ENCODE measurements at regions not wholly inside any gene's neighbourhood (a gene's known extent, or its start where the extent isn't known, plus 50 kb on each side); places are given as distances from the start of the nearest gene placed in this dataset.

DNA sequence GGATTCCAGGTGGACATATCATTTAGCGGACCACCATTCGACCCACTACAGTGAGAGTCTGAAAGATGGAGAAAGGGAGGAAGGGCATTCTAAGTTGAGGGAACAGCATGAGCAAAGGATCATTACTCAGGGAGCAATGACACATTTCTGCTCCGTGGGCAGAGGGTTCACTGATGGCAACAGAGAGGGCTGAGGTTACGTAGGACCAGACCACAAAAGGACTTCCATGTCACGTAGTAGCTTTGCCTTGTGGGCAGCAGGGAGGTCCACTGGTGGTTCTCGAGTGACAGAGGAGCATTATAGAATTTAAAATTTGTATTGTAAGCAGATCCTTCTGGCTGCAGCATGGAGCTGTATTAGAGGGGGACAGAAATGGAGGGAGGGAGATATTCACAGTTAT is 109.7 kb upstream of the NAV2 start:
- CTCF ChIA-PET: no interaction called here
- no peak for TF ChIP-seq CHD1 (IDR thresholded peaks at IDR 0.05; ENCODE audit: low read depth, low read length)
- no peak for TF ChIP-seq NFE2L2 (IDR thresholded peaks at IDR 0.05; ENCODE audit: low read depth, low read length)
- TF ChIP-seq MAZ (IDR thresholded peaks at IDR 0.05; ENCODE audit: borderline replicate concordance, low read depth, low read length): no peak

More for the DNA sequence above, 109.7 kb upstream of the NAV2 start:
- no peak overlapping the region for H2AK5ac ChIP-seq (ENCODE audit: low read depth, low read length)
- intact Hi-C loops (cut with micrococcal nuclease): no loop called here
- no peak overlapping the region for H2AFZ ChIP-seq (replicated peaks; ENCODE audit: low read length, poor library complexity)
- no peak overlapping the region for H3K27ac ChIP-seq (ENCODE audit: insufficient read depth, low read length)
- peaks cover 16% of the 10 kb centered on the region for H3K9me1 ChIP-seq (ENCODE audit: insufficient read depth, low read length)
- H3K27me3 ChIP-seq (ENCODE audit: control insufficient read depth, insufficient read depth, low read length): no peaks in the 10 kb centered on the region
- H4K5ac ChIP-seq (ENCODE audit: low read depth, low read length): no peak overlapping the region
- H3K4me2 ChIP-seq (ENCODE audit: low read depth, low read length): no peak overlapping the region
- H4K8ac ChIP-seq (ENCODE audit: low read depth in 2 of 2, low read length in 2 of 2): no peak overlapping the region
- no peak overlapping the region for H2BK5ac ChIP-seq (ENCODE audit: low read depth, low read length, poor library complexity, severe bottlenecking)
- no peak overlapping the region for H3K4ac ChIP-seq (ENCODE audit: low read depth, low read length)
- dilution Hi-C loops (cut with HindIII; ENCODE audit: low sequenced_read_pairs, unreplicated experiment): no loop called here
- no TSS peak for BruUV-seq (replicated peaks)
- H2BK15ac ChIP-seq (ENCODE audit: low read depth, low read length): no peak overlapping the region
- no peaks in the 10 kb centered on the region for H3K9me3 ChIP-seq (ENCODE audit: control insufficient read depth, insufficient read depth, low read length)
- H3K4me3 ChIP-seq (ENCODE audit: insufficient read depth, low read depth, low read length): no peak overlapping the region
- in situ Hi-C loops (cut with MboI; ENCODE audit: low sequenced_read_pairs): no loop called here
- H3K56ac ChIP-seq (ENCODE audit: extremely low read depth, insufficient read depth, low read length): no peak overlapping the region
- 90% methylated on average over 2 of the region's 6 CpGs; no CpG with 5 or more reads in 1 of the 2 experiments for whole genome bisulfite sequencing, 2 experiments (ENCODE audit: extremely low coverage in 2 of 2, insufficient read length in 1 of 2)
- H4K20me1 ChIP-seq (ENCODE audit: insufficient read depth, low read length): no peaks in the 10 kb centered on the region
- H3K9ac ChIP-seq (ENCODE audit: low read depth, low read length): no peak overlapping the region
- H3K18ac ChIP-seq (ENCODE audit: low read depth, low read length): no peak overlapping the region
- no peaks in the 10 kb centered on the region for H3K79me1 ChIP-seq (ENCODE audit: low read depth in 1 of 2, low read length in 2 of 2)
- no peak overlapping the region for H2AK9ac ChIP-seq (replicated peaks; ENCODE audit: low read depth, low read length, poor library complexity)
- no peak for DNase-seq
- H3K4me1 ChIP-seq (ENCODE audit: control insufficient read depth, insufficient read depth, low read length): peaks cover 14% of the 10 kb centered on the region
- H3K23ac ChIP-seq (ENCODE audit: low read depth, low read length): no peak overlapping the region
- H3K36me3 ChIP-seq (ENCODE audit: control insufficient read depth, insufficient read depth, low read length): no peaks in the 10 kb centered on the region
- POLR2A ChIA-PET (ENCODE audit: unreplicated experiment): no interaction called here
- H2BK120ac ChIP-seq (ENCODE audit: low read depth, low read length): no peak overlapping the region
- H3K14ac ChIP-seq (replicated peaks; ENCODE audit: low read depth, low read length): no peak overlapping the region
- ATAC-seq (ENCODE audit: low read depth): no peak
- H4K91ac ChIP-seq (ENCODE audit: insufficient read depth, low read depth, low read length): no peak overlapping the region
- H2BK20ac ChIP-seq (ENCODE audit: low read depth, low read length): no peak overlapping the region
